ENCODE measurements at regions not wholly inside any gene's neighbourhood (a gene's known extent, or its start where the extent isn't known, plus 50 kb on each side); places are given as distances from the start of the nearest gene placed in this dataset.

DNA sequence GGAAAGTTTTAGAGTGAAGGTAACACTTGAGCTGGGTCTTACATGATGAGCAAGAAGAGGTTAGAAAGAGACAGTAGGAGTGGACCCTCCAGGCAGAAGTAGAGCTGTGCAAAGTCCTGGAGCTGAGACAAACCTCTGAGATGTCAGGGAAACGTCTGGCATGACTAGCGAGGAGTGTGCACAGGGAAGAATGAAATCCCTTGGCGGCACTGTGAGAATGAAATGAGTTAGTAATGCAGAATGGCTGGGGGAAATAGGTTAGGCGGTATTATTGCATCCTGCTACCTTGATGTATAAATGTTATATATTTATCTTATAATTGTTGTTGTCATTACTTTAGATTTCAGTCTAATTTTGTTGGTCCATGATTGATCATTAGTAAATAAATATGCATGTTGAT is 457.9 kb upstream of the CCL2 start:
- no peak for DNase-seq

DNA sequence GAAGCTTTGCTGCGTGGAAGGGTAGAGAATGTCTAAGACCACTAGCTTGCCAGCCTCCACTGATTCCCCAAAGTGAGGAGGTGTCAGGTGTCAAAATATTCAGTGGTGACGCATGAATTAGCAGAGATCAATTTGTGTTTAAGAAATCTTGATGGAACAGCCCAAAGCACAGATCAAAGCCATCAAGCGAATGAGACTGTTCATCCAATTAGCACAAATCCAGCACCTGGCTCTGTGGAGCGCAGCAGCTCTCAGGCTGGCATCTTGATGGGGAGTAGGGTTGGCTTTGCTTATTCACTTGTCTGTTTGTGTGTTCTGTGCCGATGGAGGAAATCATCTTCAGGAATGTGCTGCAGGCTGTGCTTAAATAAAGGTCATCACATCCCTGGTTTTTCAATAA is 456.8 kb upstream of the CCL2 start:
- no peak for DNase-seq

GRCh38 chr17:33802349-33803198 is 452.5 kb upstream of the CCL2 start:
- no peak for DNase-seq

DNA sequence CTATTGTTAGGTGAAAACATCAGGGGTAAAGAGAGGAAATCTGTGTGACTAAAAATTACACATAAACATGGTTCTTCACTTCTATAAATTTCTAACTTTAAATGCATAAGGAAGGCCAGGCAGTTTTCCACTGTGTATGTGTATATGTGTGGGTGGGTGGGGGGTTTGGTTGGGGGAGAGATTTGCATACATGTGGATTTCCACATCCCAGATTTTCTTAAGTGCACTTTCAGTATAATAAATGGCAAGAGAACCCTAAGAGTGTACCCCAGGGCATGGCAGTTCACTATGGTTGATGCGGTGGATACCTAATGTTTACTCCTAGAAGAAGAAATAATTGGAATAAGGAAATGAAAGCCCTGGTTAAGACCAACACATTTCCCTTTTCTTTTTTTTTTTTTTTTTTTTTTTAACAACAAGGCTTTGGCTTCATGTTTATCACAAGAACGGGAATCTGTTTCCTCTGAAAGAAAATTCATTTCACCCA is 451.8 kb upstream of the CCL2 start:
- DNase-seq = no peak

DNA sequence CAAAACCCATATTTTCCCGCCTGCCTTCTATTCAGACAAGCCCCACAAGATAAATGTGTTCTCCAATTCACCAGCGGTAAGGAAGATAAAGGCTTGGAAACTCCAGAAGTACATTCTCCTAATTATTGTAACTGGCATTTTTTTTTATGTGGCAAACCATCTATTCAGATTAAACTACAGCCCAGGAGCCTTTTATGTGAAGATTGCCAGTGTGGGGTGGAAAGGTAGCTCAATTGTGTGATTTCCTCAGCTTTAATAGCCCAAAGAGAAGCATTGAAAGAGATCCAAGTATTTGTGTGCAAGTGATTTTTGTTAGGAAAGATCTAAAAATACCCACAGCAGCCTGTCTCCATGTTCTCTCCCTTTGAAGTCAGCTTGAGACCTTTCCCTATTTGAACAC is 451.4 kb upstream of the CCL2 start:
- no peak for DNase-seq

DNA sequence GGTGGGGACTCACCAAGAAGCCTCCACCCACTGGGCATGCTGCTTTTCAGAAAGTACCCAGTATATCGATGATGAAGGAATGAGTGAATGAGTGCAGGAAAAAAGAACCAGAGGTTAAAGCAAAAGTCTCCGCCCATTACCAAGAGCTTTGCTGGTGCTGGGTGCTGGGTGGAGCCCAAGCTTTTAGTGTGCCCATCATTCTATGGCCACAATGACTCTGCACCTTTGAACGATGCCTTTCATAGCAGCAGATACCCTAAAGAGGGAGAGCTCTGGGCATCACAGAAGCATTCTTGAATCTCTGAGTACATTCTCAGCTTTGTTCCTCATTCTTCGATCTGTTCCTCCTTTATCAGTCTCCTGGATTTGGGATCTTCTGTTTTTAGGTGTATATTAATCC is 450.7 kb upstream of the CCL2 start:
- DNase-seq = no peak

- no peak for DNase-seq
Measured at GRCh38 chr17:33806631-33807030, 448.5 kb upstream of the CCL2 start.

DNA sequence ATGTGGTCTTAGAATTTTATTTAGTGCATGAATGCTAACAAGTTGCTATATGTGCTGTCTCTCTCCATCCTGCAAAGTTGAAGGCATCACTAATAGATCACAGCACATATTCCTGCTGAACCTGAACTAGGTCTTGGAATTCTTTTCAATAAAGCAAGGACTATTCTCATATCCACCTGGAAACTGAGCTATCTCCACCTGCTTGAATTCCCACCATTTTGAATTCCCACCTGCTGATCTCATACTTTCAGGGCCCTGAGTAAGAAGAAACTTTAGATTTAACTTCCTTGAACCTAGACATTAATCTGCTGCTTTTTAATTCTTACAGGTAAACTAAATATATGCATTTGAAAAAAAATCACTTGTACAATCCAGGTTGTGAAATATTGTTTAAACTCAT is 445.3 kb upstream of the CCL2 start:
- DNase-seq = no peak

- DNase-seq = no peak
Measured at GRCh38 chr17:33811004-33811760, 443.9 kb upstream of the CCL2 start.

DNA sequence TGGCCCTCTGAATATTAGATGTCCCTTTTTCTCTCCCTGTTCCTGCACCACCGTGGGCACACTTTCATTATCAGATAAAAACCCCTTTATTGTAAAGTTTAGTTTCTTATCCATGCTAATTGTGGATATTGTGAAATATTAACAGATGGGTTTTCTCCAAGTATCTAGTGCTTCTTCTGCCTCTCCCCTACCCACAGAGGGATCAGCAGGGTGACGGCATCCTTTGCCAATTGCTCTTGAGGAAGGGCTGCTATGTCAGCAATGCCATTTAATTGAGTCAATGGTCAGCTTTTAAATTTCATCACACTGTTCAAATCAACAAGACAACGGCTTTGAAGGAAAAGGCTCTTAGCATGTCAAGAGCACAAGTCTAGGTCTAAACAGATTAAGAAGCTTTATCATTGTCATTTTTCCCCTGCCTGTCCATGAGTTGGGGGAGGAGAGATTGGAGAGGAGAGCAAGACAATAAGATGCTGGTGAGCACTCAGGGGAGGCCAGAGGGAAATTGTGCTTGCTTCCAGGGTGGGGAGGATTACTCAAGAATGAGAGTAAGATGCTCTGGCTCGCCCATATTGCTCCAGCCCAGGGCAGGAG is 443.0 kb upstream of the CCL2 start:
- no peak for DNase-seq

- no peak for DNase-seq
Measured at GRCh38 chr17:33814852-33815251, 440.2 kb upstream of the CCL2 start.

- no peak for DNase-seq
Measured at GRCh38 chr17:33816036-33816435, 439.0 kb upstream of the CCL2 start.

GRCh38 chr17:33816842-33817617 is 438.1 kb upstream of the CCL2 start:
- no peak for DNase-seq

- DNase-seq = no peak
Measured at GRCh38 chr17:33819539-33819938, 435.5 kb upstream of the CCL2 start.

GRCh38 chr17:33832262-33832661 is 422.8 kb upstream of the CCL2 start:
- DNase-seq = no peak

GRCh38 chr17:33837281-33837680 is 417.8 kb upstream of the CCL2 start:
- DNase-seq = no peak

DNA sequence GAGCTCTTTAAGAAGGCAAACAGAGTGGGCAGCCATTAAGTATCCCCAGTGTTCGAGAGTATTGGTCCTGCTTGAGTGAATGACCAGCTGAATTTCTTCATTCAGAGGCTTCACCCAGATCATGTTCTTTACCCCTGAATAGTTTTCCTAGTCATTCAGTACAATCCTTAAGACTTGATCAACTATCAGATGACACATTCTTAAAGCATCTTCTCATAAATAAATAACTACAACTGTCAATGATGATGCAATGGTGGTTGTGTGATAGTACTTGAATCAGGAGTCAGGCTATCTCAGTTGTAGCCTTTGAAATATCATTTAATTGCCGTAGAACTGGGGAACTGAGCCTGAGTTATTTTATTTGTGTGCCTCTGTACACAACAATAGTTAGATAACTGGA is 416.8 kb upstream of the CCL2 start:
- DNase-seq = no peak

DNA sequence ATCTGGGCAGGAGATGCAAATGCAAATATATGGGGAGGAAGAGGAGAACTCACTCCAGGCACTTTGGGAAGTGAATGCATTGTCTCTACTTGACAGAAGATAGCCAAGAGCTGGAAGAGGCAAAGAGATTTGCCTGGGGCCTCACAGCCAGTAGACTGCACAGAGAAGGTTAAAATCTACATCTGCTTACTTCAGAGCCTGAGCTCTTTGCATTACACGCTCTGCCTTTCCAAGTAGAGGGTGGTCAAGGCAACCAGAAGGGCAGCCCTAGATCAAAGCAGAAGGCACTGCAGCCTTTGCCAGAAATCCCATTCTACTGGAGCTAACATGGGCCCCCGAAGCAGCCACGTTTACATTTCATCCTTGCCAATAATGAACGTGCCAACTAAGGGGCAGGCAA is 407.2 kb upstream of the CCL2 start:
- DNase-seq = no peak

GRCh38 chr17:33848433-33848832 is 406.7 kb upstream of the CCL2 start:
- no peak for DNase-seq

DNA sequence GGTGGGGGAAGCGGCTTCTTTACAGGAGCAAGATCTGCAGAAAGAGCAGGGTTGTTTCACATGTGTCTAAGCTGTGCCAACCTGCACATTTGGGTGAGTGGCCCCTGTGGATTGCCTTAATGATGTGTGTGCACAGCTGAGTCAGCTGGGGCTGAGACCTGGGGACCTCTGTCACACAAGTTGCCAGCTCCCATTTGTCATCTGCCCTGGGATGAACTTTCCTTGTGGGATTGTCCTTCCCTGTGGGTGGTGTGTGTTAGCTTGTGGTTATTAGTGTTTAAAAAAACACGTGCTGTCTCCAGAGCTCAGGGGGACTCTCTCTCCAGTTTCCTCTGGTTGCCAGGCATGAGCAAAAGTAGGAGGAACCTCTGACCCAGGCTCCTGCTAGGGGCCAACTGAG is 400.5 kb upstream of the CCL2 start:
- DNase-seq = no peak

GRCh38 chr17:33858121-33858520 is 397.0 kb upstream of the CCL2 start:
- DNase-seq = no peak

DNA sequence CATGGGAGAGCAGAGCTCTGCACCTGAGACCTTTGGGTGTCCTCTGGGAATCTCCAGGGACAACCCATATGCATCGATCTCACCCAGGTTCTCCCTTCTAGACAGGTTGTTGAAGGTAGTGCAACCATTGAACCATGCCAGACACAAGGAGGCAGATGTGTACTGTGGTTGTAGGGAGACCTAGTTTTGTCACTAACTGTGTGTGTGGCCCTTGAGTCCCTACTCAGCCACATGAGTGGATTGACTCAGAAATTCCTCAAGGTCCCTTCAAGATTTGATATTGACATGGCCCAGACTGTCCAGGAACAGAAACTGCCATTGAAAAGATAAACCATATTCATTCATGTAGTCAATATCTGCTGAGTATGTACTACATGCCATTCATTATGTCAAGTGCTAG is 396.4 kb upstream of the CCL2 start:
- no peak for DNase-seq
